ENCODE measurements at regions not wholly inside any gene's neighbourhood (a gene's known extent, or its start where the extent isn't known, plus 50 kb on each side); places are given as distances from the start of the nearest gene placed in this dataset.

GRCh38 chr10:63711867-63712716 is 190.9 kb downstream of the REEP3 start:
- Histone ChIP-seq H4K20me1 (ENCODE audit: control insufficient read depth, insufficient read depth, low read length, poor library complexity, severe bottlenecking) (no peaks in the 10 kb centered on the region), H3K27ac (ENCODE audit: low read length in 2 of 2) (no peak overlapping the region), H3K9ac (ENCODE audit: low read length) (no peak overlapping the region), H3K4me1 (ENCODE audit: control insufficient read depth in 2 of 2, insufficient read depth in 2 of 2, low read length in 2 of 2) (peaks cover 10 to 19% of the 10 kb centered on the region in 2 donors), H3K4me3 (ENCODE audit: control extremely low read depth in 1 of 5, extremely low read depth in 1 of 5, insufficient read depth in 1 of 5, low read depth in 2 of 5, low read length in 4 of 5) (no peak overlapping the region), H3K27me3 (replicated peaks in 1 of 4; ENCODE audit: control extremely low read depth in 1 of 4, control insufficient read depth in 3 of 4, insufficient read depth in 4 of 4, low read length in 3 of 4) (no peaks in the 10 kb centered on the region), H2AFZ (ENCODE audit: insufficient read depth, low read depth, low read length, poor library complexity, severe bottlenecking) (no peak overlapping the region), H3K79me2 (ENCODE audit: control insufficient read depth, insufficient read depth, low read length) (no peaks in the 10 kb centered on the region), H3K9me3 (ENCODE audit: control extremely low read depth in 1 of 3, control insufficient read depth in 2 of 3, insufficient read depth in 1 of 3, low read length in 2 of 3) (no peaks in the 10 kb centered on the region), H3K4me2 (replicated peaks; ENCODE audit: low read depth, low read length, poor library complexity, severe bottlenecking) (no peak overlapping the region), H3K36me3 (replicated peaks in 1 of 2; ENCODE audit: control extremely low read depth in 1 of 2, control insufficient read depth in 1 of 2, extremely low read depth in 1 of 2, insufficient read depth in 2 of 2, low read length in 1 of 2) (no peaks in the 10 kb centered on the region)
- ATAC-seq (ENCODE audit: low read depth), result no peak
- no peak overlapping the region for H3K27ac Mint-ChIP-seq
- POLR2A ChIA-PET, result no interaction called here
- no peaks in the 10 kb centered on the region for H3K27me3 Mint-ChIP-seq
- CTCF ChIA-PET, result interaction anchor here (1.0 to 15.8 kb wide), 4 partner anchors 8 to 544 kb away, joined by 3 to 453 read pairs (median 6); no protein-coding TSS in a partner anchor
- H3K4me3 Mint-ChIP-seq, result no peak overlapping the region
- peaks cover 30% of the 10 kb centered on the region for H3K4me1 Mint-ChIP-seq
- no peak for TF ChIP-seq EZH2 (IDR thresholded peaks at IDR 0.05; ENCODE audit: borderline replicate concordance, insufficient read depth, low read depth, low read length, poor library complexity, severe bottlenecking)
- no peak for TF ChIP-seq CTCF (IDR thresholded peaks at IDR 0.05)
- H3K9me3 Mint-ChIP-seq (ENCODE audit: insufficient read depth), result no peaks in the 10 kb centered on the region
- 22% methylated on average over 5 of the region's 6 CpGs for WGBS (ENCODE audit: insufficient coverage)
- intact Hi-C loops (cut with micrococcal nuclease), result loop anchor here (10.0 kb wide), 1 partner anchor 247 kb away; the partner anchor contains the start of gene JMJD1C
- no peak for DNase-seq

- H4K20me1 ChIP-seq (ENCODE audit: control insufficient read depth, insufficient read depth, low read length, poor library complexity, severe bottlenecking), result no peaks in the 10 kb centered on the region
- DNase-seq (no peak), ATAC-seq (ENCODE audit: low read depth) (no peak)
- H3K27me3 ChIP-seq (replicated peaks in 1 of 4; ENCODE audit: control extremely low read depth in 1 of 4, control insufficient read depth in 3 of 4, insufficient read depth in 4 of 4, low read length in 3 of 4), result no peaks in the 10 kb centered on the region
- H3K27ac ChIP-seq (ENCODE audit: low read length in 2 of 2), result no peak overlapping the region
- Mint-ChIP-seq H3K4me1 (peaks cover 26% of the 10 kb centered on the region), H3K27ac (no peak overlapping the region), H3K4me3 (no peak overlapping the region), H3K9me3 (ENCODE audit: insufficient read depth) (no peaks in the 10 kb centered on the region), H3K27me3 (no peaks in the 10 kb centered on the region)
- H3K9ac ChIP-seq (ENCODE audit: low read length), result no peak overlapping the region
- H3K79me2 ChIP-seq (ENCODE audit: control insufficient read depth, insufficient read depth, low read length), result no peaks in the 10 kb centered on the region
- TF ChIP-seq CTCF (IDR thresholded peaks at IDR 0.05), result no peak
- TF ChIP-seq EZH2 (IDR thresholded peaks at IDR 0.05; ENCODE audit: borderline replicate concordance, insufficient read depth, low read depth, low read length, poor library complexity, severe bottlenecking), result no peak
- H3K4me1 ChIP-seq (ENCODE audit: control insufficient read depth in 2 of 2, insufficient read depth in 2 of 2, low read length in 2 of 2), result peaks cover 10 to 19% of the 10 kb centered on the region in 2 donors
- H3K4me2 ChIP-seq (replicated peaks; ENCODE audit: low read depth, low read length, poor library complexity, severe bottlenecking), result no peak overlapping the region
- intact Hi-C loops (cut with micrococcal nuclease), result loop anchor here (10.0 kb wide), 1 partner anchor 248 kb away; the partner anchor contains the start of gene JMJD1C
- POLR2A ChIA-PET, result no interaction called here
- H3K9me3 ChIP-seq (ENCODE audit: control extremely low read depth in 1 of 3, control insufficient read depth in 2 of 3, insufficient read depth in 1 of 3, low read length in 2 of 3), result no peaks in the 10 kb centered on the region
- 100% methylated on average over 1 of the region's 1 CpG for WGBS (ENCODE audit: insufficient coverage)
- CTCF ChIA-PET, result interaction anchor here (0.8 to 15.8 kb wide), 4 partner anchors 7 to 544 kb away, joined by 3 to 453 read pairs (median 4); no protein-coding TSS in a partner anchor
- no peaks in the 10 kb centered on the region for H3K36me3 ChIP-seq (replicated peaks in 1 of 2; ENCODE audit: control extremely low read depth in 1 of 2, control insufficient read depth in 1 of 2, extremely low read depth in 1 of 2, insufficient read depth in 2 of 2, low read length in 1 of 2)
- H3K4me3 ChIP-seq (ENCODE audit: control extremely low read depth in 1 of 5, extremely low read depth in 1 of 5, insufficient read depth in 1 of 5, low read depth in 2 of 5, low read length in 4 of 5), result no peak overlapping the region
- no peak overlapping the region for H2AFZ ChIP-seq (ENCODE audit: insufficient read depth, low read depth, low read length, poor library complexity, severe bottlenecking)
These were observed 191.5 kb downstream of the REEP3 start for GRCh38 chr10:63712717-63713115.

Data from B cell (primary cell).